ENCODE measurements at regions not wholly inside any gene's neighbourhood (a gene's known extent, or its start where the extent isn't known, plus 50 kb on each side); places are given as distances from the start of the nearest gene placed in this dataset.

GRCh38 chr6:164347455-164347854 lies 932.9 kb downstream of the QKI start:
- Histone ChIP-seq H3K79me2 (ENCODE audit: insufficient read depth, low read length) (no peaks in the 10 kb centered on the region), H3K4me1 (ENCODE audit: insufficient read depth, low read length) (no peaks in the 10 kb centered on the region), H3K4me3 (ENCODE audit: insufficient read depth, low read depth, low read length) (no peak overlapping the region), H2AFZ (ENCODE audit: low read depth, low read length) (no peak overlapping the region), H3K27me3 (ENCODE audit: insufficient read depth, low read length) (no peaks in the 10 kb centered on the region), H3K36me3 (ENCODE audit: insufficient read depth, low read length) (no peaks in the 10 kb centered on the region), H4K20me1 (ENCODE audit: insufficient read depth, low read length) (no peaks in the 10 kb centered on the region), H3K9ac (ENCODE audit: low read length) (no peak overlapping the region), H3K4me2 (ENCODE audit: low read length) (no peak overlapping the region), H3K27ac (ENCODE audit: low read depth, low read length) (no peak overlapping the region), H3K9me3 (ENCODE audit: insufficient read depth, low read depth, low read length) (no peaks in the 10 kb centered on the region)
- Mint-ChIP-seq H3K27ac (ENCODE audit: unreplicated experiment) (no peak overlapping the region), H3K9me3 (ENCODE audit: unreplicated experiment) (peaks cover 7% of the 10 kb centered on the region), H3K4me1 (ENCODE audit: low read depth, unreplicated experiment) (no peaks in the 10 kb centered on the region), H3K27me3 (ENCODE audit: low read depth, unreplicated experiment) (no peaks in the 10 kb centered on the region), H3K4me3 (ENCODE audit: unreplicated experiment) (no peak overlapping the region), H3K36me3 (ENCODE audit: low read depth, unreplicated experiment) (no peaks in the 10 kb centered on the region)
- FAIRE-seq (no peak), DNase-seq (ENCODE audit: low read depth) (no peak)
- TF ChIP-seq CTCF (IDR thresholded peaks at IDR 0.05; ENCODE audit: insufficient read depth, low read depth, low read length) (no peak), EZH2 (IDR thresholded peaks at IDR 0.05; ENCODE audit: insufficient read depth, low read length) (no peak)

- H3K36me3 ChIP-seq (ENCODE audit: insufficient read depth, low read length), result no peaks in the 10 kb centered on the region
- Mint-ChIP-seq H3K4me3 (ENCODE audit: unreplicated experiment) (no peak overlapping the region), H3K4me1 (ENCODE audit: low read depth, unreplicated experiment) (no peaks in the 10 kb centered on the region), H3K27me3 (ENCODE audit: low read depth, unreplicated experiment) (no peaks in the 10 kb centered on the region), H3K36me3 (ENCODE audit: low read depth, unreplicated experiment) (no peaks in the 10 kb centered on the region), H3K9me3 (ENCODE audit: unreplicated experiment) (peaks cover 12% of the 10 kb centered on the region), H3K27ac (ENCODE audit: unreplicated experiment) (no peak overlapping the region)
- no peaks in the 10 kb centered on the region for H3K9me3 ChIP-seq (ENCODE audit: insufficient read depth, low read depth, low read length)
- H2AFZ ChIP-seq (ENCODE audit: low read depth, low read length), result no peak overlapping the region
- DNase-seq (ENCODE audit: low read depth) (no peak), FAIRE-seq (no peak)
- no peaks in the 10 kb centered on the region for H3K79me2 ChIP-seq (ENCODE audit: insufficient read depth, low read length)
- no peaks in the 10 kb centered on the region for H4K20me1 ChIP-seq (ENCODE audit: insufficient read depth, low read length)
- no peak overlapping the region for H3K4me2 ChIP-seq (ENCODE audit: low read length)
- no peak overlapping the region for H3K9ac ChIP-seq (ENCODE audit: low read length)
- no peak overlapping the region for H3K27ac ChIP-seq (ENCODE audit: low read depth, low read length)
- H3K4me1 ChIP-seq (ENCODE audit: insufficient read depth, low read length), result no peaks in the 10 kb centered on the region
- TF ChIP-seq EZH2 (IDR thresholded peaks at IDR 0.05; ENCODE audit: insufficient read depth, low read length), result no peak
- no peak for TF ChIP-seq CTCF (IDR thresholded peaks at IDR 0.05; ENCODE audit: insufficient read depth, low read depth, low read length)
- H3K4me3 ChIP-seq (ENCODE audit: insufficient read depth, low read depth, low read length), result no peak overlapping the region
- H3K27me3 ChIP-seq (ENCODE audit: insufficient read depth, low read length), result no peaks in the 10 kb centered on the region
Observed at GRCh38 chr6:164346631-164347030, 932.1 kb downstream of the QKI start.

GRCh38 chr6:164345806-164346496 lies 931.4 kb downstream of the QKI start:
- Mint-ChIP-seq H3K4me3 (ENCODE audit: unreplicated experiment) (no peak overlapping the region), H3K27me3 (ENCODE audit: low read depth, unreplicated experiment) (no peaks in the 10 kb centered on the region), H3K4me1 (ENCODE audit: low read depth, unreplicated experiment) (no peaks in the 10 kb centered on the region), H3K36me3 (ENCODE audit: low read depth, unreplicated experiment) (no peaks in the 10 kb centered on the region), H3K27ac (ENCODE audit: unreplicated experiment) (no peak overlapping the region), H3K9me3 (ENCODE audit: unreplicated experiment) (peaks cover 12% of the 10 kb centered on the region)
- H3K4me1 ChIP-seq (ENCODE audit: insufficient read depth, low read length), result no peaks in the 10 kb centered on the region
- FAIRE-seq, result no peak
- no peak overlapping the region for H3K4me2 ChIP-seq (ENCODE audit: low read length)
- no peak for TF ChIP-seq EZH2 (IDR thresholded peaks at IDR 0.05; ENCODE audit: insufficient read depth, low read length)
- H3K36me3 ChIP-seq (ENCODE audit: insufficient read depth, low read length), result no peaks in the 10 kb centered on the region
- H2AFZ ChIP-seq (ENCODE audit: low read depth, low read length), result peak overlapping the region; percentile 38
- no peak overlapping the region for H3K9ac ChIP-seq (ENCODE audit: low read length)
- H3K4me3 ChIP-seq (ENCODE audit: insufficient read depth, low read depth, low read length), result no peak overlapping the region
- no peaks in the 10 kb centered on the region for H3K9me3 ChIP-seq (ENCODE audit: insufficient read depth, low read depth, low read length)
- no peak for DNase-seq (ENCODE audit: low read depth)
- no peaks in the 10 kb centered on the region for H3K27me3 ChIP-seq (ENCODE audit: insufficient read depth, low read length)
- no peaks in the 10 kb centered on the region for H4K20me1 ChIP-seq (ENCODE audit: insufficient read depth, low read length)
- no peak overlapping the region for H3K27ac ChIP-seq (ENCODE audit: low read depth, low read length)
- no peaks in the 10 kb centered on the region for H3K79me2 ChIP-seq (ENCODE audit: insufficient read depth, low read length)
